D341Med (cell line): ENCODE measurements at regions not wholly inside any gene's neighbourhood (a gene's known extent, or its start where the extent isn't known, plus 50 kb on each side); places are given as distances from the start of the nearest gene placed in this dataset.

Experiments
- DNase-seq: peaks from one replicate; pipeline ENCODE4 v3.0.0; 2012; ENCODE audit warnings: low spot score

DNA sequence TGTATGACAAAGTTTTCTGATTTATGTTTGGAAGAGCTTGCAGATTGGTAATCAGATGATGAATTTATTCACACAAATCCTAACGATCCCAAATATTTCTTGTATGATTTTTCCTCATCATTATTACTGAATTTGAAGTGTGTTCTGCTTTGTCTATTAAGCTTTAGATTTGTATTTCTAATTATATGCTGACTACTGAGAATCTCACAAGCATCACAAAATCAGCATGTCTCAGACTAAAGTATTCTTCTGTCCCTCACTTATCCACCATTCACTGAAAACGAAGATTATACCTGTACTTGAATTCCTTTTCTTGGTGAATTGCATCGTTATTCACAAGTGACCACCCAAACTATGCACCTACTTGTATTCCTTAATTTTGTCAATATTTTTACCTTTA lies 796.3 kb upstream of the MAP3K7 start:
- DNase-seq: no peak

DNA sequence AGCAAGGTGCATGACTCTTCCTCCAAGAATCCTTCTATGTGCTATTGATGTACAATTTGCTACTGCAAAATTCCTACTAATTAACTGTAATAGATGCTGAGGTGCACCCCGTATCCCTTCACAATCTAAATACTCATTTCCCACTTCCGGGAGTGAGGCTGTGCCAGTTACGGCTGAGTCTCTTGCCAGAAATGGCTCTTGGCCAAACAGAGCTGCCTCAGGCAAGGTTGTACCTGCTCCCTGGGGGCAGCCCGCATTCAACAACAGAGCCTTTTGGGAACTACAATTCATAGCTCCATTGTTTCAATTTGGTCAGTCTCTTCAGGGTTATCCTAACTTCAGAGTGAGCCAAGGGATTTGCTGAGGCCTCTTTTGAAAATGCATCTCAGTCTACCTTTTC lies 789.8 kb upstream of the MAP3K7 start:
- no peak for DNase-seq

DNA sequence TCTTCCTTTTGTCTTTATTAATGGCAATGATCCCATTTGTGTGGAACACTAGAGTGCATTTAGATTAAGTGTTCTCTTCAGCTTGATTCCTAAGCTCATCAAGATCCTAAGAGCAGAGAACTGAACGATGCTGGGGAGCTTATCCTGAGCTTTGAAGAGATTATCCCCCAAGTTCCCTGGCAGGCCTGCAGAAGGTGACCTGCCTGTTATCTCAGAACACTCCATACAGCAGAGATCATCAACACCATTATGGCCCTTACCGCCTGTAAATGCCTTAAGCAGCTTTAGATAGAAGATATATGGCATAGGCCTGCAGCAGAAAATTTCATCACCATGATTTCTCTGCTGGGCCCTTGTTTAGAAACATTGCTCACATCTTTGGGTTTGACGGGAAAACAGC lies 779.9 kb upstream of the MAP3K7 start:
- peak; percentile 73 for DNase-seq

DNA sequence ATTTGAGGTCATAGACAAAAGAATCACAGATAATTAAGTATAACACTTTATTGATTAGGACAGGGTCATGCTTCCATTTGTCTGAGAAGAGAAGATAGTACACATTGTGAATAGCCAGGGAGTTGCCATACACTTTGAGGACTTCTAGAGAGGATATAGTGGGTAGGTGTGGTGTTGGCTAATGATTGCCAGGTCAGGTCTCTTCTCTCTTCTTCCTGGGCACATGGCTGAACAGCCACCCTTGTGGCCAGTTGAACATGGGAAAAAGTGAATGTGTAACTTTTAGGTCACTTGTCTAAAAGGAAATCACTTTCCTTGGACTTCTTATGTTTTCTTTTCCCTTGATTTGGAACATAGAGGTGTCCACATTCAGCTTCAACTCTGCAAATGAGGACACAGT lies 772.1 kb upstream of the MAP3K7 start:
- DNase-seq: no peak

DNA sequence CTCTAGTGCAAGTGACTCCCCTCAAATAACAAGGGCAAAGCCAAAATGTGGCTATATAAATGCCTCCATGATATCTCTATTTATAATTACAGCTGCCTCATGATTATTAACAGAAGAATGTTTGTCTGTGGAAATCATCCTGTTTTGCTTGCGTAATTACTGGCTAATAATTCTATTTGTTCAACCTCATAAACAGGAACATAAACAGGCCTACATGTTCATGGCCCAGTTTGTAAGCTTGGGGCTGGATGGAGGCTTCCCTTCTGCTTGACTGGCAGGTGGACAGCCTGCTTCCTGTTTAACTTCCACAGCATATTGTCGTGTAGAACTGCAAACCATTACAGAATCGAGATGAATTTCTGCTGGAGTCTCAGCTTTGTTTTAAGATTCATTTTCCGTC lies 766.0 kb upstream of the MAP3K7 start:
- no peak for DNase-seq

DNA sequence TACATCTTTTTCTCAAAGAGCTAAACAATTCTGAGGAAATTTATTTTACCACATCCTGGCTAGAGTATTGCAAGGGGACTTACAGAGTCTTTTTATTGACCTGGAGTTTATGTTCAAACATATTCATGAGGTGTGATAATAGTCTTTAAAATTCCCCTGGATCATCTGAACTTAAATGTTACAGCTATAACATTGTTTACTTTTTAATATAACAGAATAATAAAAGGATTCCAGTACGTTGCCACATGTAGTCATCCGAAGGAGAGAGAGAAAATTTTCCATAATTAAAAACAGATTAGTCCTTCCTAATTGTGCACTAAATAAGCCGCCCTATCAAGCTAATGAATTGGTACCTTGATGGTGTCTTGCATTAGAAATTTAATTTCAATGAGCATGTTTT lies 765.4 kb upstream of the MAP3K7 start:
- DNase-seq: no peak

DNA sequence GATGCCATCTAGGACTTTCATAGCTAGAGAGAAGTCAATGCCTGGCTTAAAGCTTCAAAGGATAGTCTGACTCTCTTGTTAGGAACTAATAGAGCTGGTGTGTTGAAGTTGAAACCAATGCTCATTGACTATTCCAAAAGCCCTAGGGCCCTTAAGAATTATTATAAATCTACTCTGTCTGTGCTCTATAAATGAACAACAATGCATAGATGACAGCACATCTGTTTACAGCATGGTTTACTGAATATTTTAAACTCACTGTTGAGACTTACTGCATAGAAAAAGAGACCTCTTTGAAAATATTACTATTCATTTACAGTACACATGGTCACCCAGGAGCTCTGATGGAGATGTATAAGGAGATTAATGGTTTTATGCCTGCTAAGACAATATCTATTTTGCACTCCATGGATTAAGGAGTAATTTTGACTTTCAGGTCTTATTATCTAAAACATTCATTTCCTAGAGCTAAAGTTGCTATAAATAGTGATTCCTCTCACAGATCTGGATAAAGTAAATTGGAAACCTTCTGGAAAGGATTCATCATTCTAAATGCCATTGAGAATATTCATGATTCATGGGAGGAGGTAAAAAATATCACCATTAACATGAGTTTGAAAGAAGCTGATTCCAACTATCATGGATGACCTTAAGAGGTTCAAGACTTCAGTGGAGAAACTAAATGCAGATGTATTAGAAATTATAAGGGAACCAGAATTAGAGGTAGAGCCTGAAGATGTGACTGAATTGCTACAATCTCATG lies 763.5 kb upstream of the MAP3K7 start:
- no peak for DNase-seq

DNA sequence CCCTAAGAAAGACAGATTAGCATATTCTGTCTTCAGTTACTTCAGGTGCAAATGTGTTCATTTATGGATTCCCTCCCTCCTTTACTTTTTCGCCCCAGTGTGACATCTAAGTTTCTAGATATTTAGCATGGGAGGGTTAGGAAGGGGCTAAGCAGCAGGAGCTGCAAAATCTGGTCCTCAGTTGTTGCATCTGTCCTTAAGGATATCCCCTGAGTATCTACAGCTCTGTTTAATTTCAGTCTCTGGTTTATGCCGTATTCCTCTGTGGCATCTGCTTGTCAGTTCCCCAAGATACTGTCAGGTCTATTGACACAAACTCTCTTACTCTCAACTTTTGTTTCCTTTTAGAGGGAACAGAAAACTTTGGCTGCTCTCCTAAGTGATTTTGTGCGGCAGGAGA lies 754.6 kb upstream of the MAP3K7 start:
- no peak for DNase-seq

DNA sequence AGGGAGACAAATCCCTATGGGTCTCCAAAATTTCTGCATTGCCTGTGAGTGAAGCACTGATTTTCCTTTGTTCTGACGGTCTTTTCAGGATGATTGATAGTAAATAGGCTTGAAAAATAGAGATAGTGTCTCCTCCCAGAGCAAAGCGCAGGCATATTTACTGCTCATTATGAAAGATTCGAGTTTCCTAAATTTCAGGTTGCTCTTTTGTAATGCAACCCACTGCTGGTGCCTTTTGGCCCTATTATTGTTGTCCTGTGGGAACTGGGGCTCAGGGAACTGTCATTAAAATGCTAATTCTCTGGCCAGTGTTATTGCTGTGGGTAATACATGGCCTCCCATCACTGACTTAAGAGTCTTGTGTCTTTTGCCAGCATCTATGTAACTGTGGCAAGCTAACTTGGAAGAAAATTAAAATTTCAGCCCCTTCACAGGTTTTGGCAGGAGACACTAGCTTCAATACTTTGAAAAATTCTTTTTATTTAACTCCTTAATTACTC lies 754.1 kb upstream of the MAP3K7 start:
- DNase-seq: no peak

DNA sequence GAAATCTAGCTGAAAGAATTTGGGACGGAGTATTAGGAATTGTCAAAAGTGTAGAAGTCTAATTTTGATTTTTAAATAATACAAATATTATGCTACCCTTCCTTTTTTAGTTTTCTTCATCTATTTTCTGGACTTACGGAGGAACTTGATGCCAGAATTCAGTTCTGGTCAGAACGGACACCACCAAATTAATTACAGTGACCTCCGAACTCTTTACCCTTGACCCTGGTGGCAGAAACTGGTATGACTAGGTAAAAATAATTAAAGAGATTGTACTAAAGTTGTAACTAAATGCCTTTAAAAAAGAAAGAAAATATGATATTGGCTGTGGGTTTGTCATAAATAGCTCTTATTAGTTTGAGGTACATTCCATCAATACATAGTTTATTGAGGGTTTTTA lies 751.1 kb upstream of the MAP3K7 start:
- DNase-seq: no peak

DNA sequence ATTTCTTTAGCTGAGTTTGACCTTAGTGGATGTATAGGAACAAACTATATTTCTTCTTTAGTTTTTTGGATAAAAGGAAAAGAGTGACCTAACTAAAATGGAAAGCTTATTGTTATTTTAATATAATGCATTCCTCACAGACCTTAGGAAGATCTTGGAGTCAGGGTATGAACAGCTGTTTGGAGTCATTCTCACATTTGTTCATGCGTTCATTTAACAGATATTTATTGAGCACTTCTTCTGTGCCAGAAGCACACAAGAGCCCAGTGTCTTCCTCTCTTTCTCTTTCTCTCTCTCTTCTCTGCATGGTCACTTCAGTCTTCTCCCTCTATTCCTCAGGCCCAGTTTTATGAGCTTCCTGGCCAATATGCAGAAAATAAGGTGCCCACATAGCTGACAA lies 744.0 kb upstream of the MAP3K7 start:
- no peak for DNase-seq

DNA sequence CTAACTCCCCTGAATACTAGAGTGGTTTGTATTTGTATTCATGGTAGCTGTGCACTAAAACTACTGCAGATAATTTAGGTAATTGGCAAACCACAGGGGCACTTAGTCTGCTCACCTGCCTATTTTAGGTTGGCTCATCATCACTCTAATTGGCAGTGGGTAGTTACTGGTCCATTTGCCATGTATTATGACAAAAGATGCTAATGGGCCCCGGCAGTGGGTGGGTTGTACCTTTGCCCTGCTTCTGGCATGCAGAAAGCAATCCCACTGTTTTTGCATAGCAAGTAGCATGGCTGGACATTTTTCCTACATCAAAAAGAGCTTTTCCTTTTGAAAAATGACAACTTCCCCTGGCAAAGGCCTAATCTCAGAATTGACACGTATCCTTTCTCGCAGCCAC lies 741.4 kb upstream of the MAP3K7 start:
- DNase-seq: no peak

DNA sequence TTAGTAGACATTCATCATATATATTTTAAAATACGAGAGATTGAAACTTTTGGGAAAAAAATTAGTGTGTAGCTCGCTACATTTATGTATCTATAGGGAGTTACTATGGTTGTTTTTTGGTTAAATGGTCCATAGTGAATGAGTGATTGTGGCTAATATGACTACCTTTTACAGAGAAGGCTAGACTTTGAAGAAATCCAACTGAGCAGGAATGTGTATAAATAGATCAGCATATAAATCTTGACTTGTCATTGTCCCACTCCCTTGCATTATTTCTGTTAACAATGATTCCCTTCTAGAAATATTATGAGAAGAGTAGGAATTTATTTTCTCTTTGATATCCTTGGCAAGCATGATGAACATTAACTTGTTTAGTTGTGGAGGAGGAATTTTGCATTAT lies 737.8 kb upstream of the MAP3K7 start:
- no peak for DNase-seq

DNA sequence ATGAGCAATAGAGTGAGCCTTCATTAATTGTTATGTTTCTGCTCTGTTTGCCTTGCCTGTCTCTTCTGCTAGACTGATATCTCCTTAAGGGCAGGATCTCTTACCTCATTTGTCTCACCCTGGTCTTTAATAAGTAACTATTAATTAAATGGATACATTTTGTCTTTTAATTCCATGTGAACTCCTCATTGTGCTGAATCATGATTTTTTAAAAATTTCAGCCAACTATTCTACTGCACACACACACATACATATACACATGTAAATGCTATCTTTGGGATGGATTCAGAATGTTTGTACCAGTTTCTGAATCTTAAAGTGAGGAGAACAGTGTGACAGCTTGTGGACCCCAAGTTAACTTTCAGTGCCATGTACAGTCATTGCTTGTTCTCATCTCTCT lies 731.1 kb upstream of the MAP3K7 start:
- DNase-seq: no peak

DNA sequence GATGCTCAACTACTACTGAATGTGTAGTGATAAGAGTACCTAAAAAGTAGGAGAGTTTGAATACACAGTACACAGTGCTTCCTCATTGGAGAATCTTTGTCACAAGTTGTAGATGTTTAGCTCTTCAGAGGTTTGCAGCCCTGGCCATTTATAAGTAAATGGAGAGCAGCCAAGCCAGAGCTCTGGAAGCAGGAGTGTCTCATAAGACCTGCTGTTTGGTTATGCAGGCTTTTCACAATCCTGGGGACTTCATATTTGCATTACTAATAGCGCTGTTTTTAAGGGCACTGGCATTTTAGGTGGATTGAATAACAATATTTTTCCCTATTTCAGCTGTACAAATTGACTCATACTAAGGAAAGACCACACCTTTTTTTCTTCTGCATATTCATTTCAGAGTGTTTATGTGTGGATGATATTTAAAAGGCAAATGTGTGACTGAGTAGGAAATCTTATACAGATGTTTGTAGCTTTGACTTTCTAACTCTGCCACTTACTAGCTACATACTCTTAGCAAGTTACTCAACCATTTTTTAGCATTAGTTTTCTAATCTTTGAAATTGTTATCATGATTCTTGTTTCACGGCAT lies 730.5 kb upstream of the MAP3K7 start:
- DNase-seq: no peak

DNA sequence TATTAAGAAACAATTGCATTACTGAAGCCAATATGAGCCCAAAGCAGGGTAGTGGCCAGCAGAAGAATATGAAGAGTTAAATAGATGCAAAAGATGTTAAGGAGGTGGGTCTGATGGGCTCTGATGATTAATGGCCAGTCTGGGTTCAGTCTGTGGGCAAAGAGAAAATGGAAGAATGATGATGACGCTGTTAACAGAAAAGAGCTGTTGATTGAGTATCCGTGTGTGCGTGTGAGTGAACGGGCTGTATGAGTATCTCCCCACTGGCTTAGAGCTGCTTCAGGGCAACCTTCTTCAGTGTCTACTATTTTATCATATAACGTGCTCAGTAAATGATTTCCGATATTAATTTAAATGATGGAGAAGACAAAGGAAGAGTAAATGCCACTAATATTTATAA lies 723.3 kb upstream of the MAP3K7 start:
- DNase-seq: no peak

DNA sequence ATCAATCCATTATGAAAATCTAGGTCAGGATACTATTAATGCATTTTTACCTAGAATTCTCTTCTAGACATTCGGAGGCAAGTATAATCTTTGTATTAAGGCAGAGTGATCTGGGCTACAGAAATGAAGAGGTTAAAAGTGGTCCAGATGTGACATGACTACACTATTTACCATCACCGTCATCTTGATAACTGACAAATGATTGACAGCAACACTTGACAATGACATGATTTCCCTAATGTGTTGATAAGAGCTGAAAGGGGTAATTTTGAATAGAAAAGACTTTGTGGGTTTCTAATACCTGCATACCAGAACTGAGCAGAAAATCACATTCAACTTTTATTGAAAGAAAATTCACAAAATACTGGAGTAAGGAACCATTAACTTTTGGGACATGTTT lies 718.9 kb upstream of the MAP3K7 start:
- no peak for DNase-seq

DNA sequence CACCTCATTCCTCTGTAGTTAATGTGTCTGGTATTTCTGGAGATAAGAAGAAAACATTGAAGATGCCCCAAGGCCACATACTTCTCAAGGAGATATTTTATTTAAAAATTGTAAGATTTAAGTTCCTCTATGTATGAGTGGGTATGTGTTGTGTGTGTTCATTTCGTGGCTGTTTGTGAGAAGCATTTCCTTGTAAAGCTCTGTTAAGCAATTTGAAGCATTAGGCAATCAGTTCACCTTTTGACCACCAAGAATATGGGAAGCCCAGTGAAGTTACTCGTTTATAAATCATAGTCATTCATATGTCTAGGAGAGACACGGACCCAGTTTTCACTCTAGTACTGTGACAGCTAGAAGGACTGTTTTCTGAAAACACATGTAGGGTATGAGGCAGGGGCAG lies 717.6 kb upstream of the MAP3K7 start:
- DNase-seq: no peak

DNA sequence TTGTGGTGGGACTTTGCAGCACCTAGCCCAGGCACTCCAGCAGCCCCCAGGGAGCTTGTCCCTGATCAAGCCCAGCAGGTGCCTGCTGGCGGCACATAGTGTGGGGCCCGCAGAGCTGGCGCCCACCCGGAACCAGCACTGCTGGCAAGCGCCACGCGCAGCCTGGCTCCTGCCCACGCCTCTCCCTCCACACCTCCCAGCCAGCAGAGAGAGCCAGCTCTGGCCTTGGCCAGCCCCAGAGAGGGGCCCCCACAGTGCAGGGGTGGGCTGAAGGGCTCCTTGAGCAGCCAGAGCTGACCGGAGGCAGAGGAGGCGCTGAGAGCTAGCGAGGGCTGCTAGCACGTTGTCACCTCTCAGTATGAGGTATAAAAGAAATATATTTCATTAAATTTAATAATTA lies 716.5 kb upstream of the MAP3K7 start:
- DNase-seq: no peak

DNA sequence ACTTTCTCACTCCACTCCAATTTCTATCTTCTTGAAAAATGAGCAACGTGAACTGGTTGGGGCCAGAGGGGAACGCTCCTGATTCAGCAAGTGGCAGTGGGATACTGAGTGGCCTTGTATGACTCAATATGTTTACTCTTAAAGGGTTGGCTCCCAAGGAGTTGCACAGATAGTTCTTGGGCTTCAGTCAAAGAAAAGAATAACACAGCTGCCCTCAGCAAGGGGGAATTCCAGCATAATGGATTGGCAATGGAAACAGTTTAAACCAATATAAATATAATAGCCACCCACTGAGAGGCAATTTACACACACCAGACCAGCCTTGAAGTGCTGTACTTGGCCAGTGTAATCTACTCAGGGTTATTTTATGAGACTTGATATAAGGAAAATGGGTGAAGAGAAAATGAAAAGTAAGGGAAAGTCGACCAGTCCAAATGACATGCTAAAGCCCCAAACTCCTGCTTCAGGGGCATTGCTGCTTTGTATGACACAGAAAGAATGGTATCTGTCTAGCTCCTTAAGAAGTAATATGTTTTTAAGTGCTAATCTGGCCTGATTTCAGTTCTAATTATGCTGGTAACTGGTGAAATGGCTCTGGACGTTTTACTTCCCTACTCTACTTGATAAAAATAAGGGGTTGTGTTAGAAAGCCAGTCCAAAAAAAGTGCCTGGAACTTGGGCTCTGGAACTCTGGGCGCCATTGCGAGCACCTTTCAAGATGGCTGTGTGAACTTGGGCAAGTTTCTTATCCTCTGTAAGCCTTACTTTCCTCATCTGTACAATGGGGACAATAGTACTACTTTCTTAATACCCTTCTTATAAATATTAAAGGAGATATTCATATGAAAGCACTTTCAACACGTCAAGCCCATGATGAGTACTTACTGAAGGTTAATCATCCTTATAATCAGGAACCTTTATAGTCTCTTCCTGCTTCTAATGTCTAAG lies 712.9 kb upstream of the MAP3K7 start:
- no peak for DNase-seq

DNA sequence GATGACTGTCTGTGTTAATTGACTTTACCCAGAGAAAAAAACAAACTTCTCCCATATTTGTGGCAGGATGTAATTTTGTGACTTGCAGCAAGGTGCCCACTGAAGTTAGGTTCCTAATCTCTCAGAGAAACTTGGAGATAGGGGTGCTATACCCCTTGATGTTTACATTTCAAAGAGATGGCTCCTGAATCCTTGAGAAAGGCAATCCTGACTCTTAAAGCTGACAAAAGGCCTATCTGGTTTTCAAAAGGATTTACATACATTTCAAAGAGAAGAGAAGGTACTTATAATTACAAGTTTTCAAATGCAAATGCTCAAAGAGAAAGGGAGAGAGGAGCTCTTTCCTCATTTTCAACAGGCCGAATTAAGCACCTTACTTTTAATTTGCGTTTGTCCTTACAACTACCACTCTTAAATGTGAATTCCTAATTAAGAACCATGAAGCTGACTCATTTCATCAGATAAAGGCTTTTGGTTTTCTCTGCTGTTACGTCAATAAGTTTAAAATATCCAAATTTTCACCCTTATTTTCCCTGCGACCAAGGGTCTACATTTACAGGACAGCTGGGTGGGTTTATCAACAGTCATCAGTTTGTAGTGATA lies 711.8 kb upstream of the MAP3K7 start:
- no peak for DNase-seq

DNA sequence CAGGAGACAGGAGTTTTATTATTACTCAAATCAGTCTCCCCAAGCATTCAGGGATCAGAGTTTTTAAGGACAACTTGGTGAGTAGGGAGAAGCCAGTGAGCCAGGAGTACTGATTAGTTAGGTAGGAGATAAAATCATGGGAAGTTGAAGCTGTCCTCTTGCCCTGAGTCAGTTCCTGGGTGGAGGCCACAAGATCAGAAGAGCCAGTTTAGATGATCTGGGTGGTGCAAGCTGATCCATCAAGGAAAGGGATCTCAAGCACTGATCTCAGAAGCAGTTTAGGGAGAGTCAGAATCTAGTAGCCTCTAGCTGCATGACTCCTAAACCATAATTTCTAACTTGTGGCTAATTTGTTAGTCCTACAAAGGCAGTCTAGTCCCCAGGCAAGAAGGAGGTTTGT lies 706.5 kb upstream of the MAP3K7 start:
- no peak for DNase-seq

DNA sequence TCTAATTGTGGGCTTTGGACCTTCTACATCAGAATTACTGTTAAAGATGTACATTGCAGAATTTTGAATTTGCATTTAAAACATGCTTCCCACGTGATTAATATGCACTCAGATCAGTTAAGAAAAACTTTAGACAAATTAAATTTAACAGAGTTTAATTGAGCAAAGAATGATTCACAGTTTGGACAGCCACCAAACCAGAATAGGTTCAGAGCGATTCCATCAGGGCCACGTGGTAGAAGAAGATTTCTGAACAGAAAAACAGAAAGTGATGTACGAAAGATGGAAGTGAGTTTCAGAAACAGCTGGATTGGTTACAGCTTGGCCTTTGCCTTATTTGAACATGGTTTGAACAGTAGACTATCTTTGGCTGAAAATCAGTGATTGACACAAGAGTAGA lies 704.2 kb upstream of the MAP3K7 start:
- DNase-seq: no peak
